K562 (cell line): ENCODE measurements at regions not wholly inside any gene's neighbourhood (a gene's known extent, or its start where the extent isn't known, plus 50 kb on each side); places are given as distances from the start of the nearest gene placed in this dataset.

Experiments
- CAMTA2 ChIP-seq: fragments of 250-450 bp; sonication (Bioruptor Pico); conservative IDR thresholded peaks from 2 replicates; pipeline ENCODE4 v1.5.1; 2022
- ELF1 ChIP-seq: fragments of 200-800 bp; sonication (Bioruptor generic); IDR thresholded peaks from 2 replicates; pipeline ENCODE4 v1.6.1; 2016; ENCODE audit warnings: missing genetic modification characterization, missing compliant biosample characterization
- ZNF644 ChIP-seq: fragments of 200-800 bp; sonication (Bioruptor generic); IDR thresholded peaks from 2 replicates; pipeline ENCODE4 v1.6.1; 2016; ENCODE audit warnings: low read depth, missing genetic modification characterization, missing compliant biosample characterization
- TF ChIP-seq, protein P1 (sequence below), 3 experiments: IDR thresholded peaks in 2 of 3; conservative IDR thresholded peaks in 1 of 3; 2 replicates each; pipeline ENCODE4 v1.5.1; 2011 to 2012; ENCODE audit warnings: low read length in 3 of 3, mild to moderate bottlenecking in 3 of 3, control low read depth in 2 of 3, improper control_type of control experiment in 1 of 3, inconsistent platforms in 1 of 3, low read depth in 1 of 3, mixed read lengths in 1 of 3, moderate library complexity in 1 of 3; ENCODE audit not compliant: insufficient read depth in 2 of 3

DNA sequence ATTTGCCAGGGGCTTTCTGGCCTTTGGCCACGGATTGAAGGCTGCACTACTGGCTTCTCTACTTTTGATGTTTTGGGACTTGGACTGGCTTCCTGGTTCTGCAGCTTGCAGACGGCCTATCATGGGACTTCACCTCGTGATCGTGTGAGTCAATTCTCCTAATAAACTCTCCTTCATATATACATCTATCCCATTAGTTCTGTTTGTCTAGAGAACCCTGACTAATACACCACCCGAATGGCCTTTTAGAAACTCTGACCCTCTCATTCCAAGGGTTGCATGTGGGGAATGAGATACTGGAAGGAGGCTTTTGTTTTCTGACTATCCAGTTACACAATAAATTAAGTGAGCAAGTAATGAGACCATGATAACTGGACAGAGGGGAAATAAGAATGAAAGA lies 430.7 kb downstream of the CDH2 start:
- no peak for TF ChIP-seq CAMTA2 (CRISPR knock-in tag)
- TF ChIP-seq ELF1 (tag), result no peak
- no peak for TF ChIP-seq ZNF644 (tag)
- TF ChIP-seq, protein P1, sequence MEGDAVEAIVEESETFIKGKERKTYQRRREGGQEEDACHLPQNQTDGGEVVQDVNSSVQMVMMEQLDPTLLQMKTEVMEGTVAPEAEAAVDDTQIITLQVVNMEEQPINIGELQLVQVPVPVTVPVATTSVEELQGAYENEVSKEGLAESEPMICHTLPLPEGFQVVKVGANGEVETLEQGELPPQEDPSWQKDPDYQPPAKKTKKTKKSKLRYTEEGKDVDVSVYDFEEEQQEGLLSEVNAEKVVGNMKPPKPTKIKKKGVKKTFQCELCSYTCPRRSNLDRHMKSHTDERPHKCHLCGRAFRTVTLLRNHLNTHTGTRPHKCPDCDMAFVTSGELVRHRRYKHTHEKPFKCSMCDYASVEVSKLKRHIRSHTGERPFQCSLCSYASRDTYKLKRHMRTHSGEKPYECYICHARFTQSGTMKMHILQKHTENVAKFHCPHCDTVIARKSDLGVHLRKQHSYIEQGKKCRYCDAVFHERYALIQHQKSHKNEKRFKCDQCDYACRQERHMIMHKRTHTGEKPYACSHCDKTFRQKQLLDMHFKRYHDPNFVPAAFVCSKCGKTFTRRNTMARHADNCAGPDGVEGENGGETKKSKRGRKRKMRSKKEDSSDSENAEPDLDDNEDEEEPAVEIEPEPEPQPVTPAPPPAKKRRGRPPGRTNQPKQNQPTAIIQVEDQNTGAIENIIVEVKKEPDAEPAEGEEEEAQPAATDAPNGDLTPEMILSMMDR (IDR thresholded peaks at IDR 0.05 in 2 of 3, conservative IDR thresholded peaks at IDR 0.05 in 1 of 3; ENCODE audit: insufficient read depth in 2 of 3, low read depth in 1 of 3, low read length in 3 of 3), result no peak
